ENCODE measurements at regions not wholly inside any gene's neighbourhood (a gene's known extent, or its start where the extent isn't known, plus 50 kb on each side); places are given as distances from the start of the nearest gene placed in this dataset.

DNA sequence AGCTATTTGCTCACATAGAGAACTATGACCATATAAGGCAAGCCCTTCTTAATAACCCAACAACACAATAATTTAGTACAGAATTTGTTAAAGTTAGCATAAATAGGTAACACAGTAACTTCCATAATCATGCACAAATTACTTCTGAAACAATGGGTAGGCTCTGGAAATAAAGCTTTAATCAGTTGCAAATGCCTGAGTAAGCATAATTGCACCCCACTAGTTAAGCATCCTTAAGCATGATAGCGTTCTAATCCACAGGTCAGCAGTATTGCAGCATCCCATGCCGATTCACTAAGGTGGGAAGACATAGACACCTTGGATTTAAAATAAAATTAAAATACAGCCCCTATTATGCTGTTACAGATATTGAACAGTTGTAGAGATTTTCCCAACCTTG lies 161.7 kb downstream of the DHX15 start:
- no peak overlapping the region for H3K4me3 Mint-ChIP-seq (ENCODE audit: unreplicated experiment)
- H3K4me1 Mint-ChIP-seq (ENCODE audit: unreplicated experiment), result peaks cover 28% of the 10 kb centered on the region
- DNase-seq (ENCODE audit: extremely low spot score, unreplicated experiment), result no peak
- peaks cover 4% of the 10 kb centered on the region for H3K27me3 Mint-ChIP-seq (ENCODE audit: unreplicated experiment)
- H3K36me3 Mint-ChIP-seq (ENCODE audit: unreplicated experiment), result no peaks in the 10 kb centered on the region
- H3K9me3 Mint-ChIP-seq (ENCODE audit: unreplicated experiment), result no peaks in the 10 kb centered on the region
- TF ChIP-seq, protein P1, sequence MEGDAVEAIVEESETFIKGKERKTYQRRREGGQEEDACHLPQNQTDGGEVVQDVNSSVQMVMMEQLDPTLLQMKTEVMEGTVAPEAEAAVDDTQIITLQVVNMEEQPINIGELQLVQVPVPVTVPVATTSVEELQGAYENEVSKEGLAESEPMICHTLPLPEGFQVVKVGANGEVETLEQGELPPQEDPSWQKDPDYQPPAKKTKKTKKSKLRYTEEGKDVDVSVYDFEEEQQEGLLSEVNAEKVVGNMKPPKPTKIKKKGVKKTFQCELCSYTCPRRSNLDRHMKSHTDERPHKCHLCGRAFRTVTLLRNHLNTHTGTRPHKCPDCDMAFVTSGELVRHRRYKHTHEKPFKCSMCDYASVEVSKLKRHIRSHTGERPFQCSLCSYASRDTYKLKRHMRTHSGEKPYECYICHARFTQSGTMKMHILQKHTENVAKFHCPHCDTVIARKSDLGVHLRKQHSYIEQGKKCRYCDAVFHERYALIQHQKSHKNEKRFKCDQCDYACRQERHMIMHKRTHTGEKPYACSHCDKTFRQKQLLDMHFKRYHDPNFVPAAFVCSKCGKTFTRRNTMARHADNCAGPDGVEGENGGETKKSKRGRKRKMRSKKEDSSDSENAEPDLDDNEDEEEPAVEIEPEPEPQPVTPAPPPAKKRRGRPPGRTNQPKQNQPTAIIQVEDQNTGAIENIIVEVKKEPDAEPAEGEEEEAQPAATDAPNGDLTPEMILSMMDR (IDR thresholded peaks at IDR 0.05), result no peak
- H3K27ac Mint-ChIP-seq (ENCODE audit: unreplicated experiment), result no peak overlapping the region

- DNase-seq (ENCODE audit: extremely low spot score, unreplicated experiment), result peak; percentile 90
- H3K36me3 Mint-ChIP-seq (ENCODE audit: unreplicated experiment), result no peaks in the 10 kb centered on the region
- TF ChIP-seq, protein P1 (IDR thresholded peaks at IDR 0.05), result peak; percentile 96
- peak overlapping the region; percentile 12 for H3K27ac Mint-ChIP-seq (ENCODE audit: unreplicated experiment)
- H3K9me3 Mint-ChIP-seq (ENCODE audit: unreplicated experiment), result no peaks in the 10 kb centered on the region
- H3K4me1 Mint-ChIP-seq (ENCODE audit: unreplicated experiment), result peaks cover 13% of the 10 kb centered on the region
- peaks cover 5% of the 10 kb centered on the region for H3K27me3 Mint-ChIP-seq (ENCODE audit: unreplicated experiment)
- no peak overlapping the region for H3K4me3 Mint-ChIP-seq (ENCODE audit: unreplicated experiment)
These were observed 164.9 kb downstream of the DHX15 start for GRCh38 chr4:24419181-24420034.

GRCh38 chr4:24417206-24417605 lies 167.1 kb downstream of the DHX15 start:
- no peak overlapping the region for H3K27ac Mint-ChIP-seq (ENCODE audit: unreplicated experiment)

DNA sequence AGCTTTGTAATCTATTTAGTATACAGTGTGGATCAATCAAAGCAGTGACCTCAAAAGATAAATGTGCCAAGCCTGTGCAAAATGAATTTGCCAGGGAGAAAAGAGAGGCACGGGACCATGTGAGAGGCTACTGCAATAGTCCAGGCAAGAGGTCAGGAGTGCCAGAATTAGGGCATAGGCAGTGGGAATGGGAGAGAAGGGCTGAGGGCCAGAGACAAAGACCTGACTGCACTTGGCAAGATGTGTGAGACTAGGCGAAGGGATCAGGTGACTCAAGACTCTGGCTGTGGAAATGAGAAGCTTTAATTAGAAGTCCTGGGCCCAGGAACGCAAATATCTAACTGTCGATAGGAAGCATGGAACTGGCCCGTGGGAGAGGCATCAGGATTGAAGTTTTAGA lies 168.1 kb downstream of the DHX15 start:
- TF ChIP-seq, protein P1 (IDR thresholded peaks at IDR 0.05), result no peak
- no peaks in the 10 kb centered on the region for H3K36me3 Mint-ChIP-seq (ENCODE audit: unreplicated experiment)
- no peaks in the 10 kb centered on the region for H3K9me3 Mint-ChIP-seq (ENCODE audit: unreplicated experiment)
- peaks cover 13% of the 10 kb centered on the region for H3K4me1 Mint-ChIP-seq (ENCODE audit: unreplicated experiment)
- peaks cover 20% of the 10 kb centered on the region for H3K27me3 Mint-ChIP-seq (ENCODE audit: unreplicated experiment)
- DNase-seq (ENCODE audit: extremely low spot score, unreplicated experiment), result no peak
- H3K27ac Mint-ChIP-seq (ENCODE audit: unreplicated experiment), result no peak overlapping the region
- H3K4me3 Mint-ChIP-seq (ENCODE audit: unreplicated experiment), result no peak overlapping the region

More at GRCh38 chr4:24417206-24417605, 167.1 kb downstream of the DHX15 start:
- Mint-ChIP-seq H3K9me3 (ENCODE audit: unreplicated experiment) (no peaks in the 10 kb centered on the region), H3K27me3 (ENCODE audit: unreplicated experiment) (peaks cover 16% of the 10 kb centered on the region), H3K4me3 (ENCODE audit: unreplicated experiment) (no peak overlapping the region), H3K36me3 (ENCODE audit: unreplicated experiment) (no peaks in the 10 kb centered on the region), H3K4me1 (ENCODE audit: unreplicated experiment) (peaks cover 13% of the 10 kb centered on the region)
- TF ChIP-seq, protein P1 (IDR thresholded peaks at IDR 0.05), result no peak
- no peak for DNase-seq (ENCODE audit: extremely low spot score, unreplicated experiment)

DNA sequence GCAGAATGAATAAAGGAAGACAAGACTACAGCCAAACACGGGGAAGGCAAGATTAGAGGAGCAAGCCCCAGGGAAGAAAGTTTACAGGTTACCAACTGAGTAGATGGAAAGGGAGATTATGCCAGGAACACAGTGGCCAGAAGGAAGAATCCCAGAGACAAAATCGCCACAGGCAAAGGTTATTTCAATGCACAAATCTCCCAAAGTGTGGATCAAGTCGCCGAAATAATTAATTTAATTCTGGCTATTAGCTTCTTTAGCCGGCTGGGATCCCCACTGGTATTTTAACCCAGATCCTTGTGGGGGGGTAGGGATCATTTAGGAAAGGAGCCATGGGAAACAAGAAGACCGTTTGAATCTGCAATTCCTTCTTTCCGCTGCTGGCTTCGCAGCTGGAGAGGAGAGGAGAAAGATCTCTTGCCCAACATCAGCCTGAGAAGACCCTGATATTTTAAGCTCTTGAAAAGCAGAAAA lies 171.0 kb downstream of the DHX15 start:
- no peak overlapping the region for H3K27ac Mint-ChIP-seq (ENCODE audit: unreplicated experiment)
- H3K27me3 Mint-ChIP-seq (ENCODE audit: unreplicated experiment), result peaks cover 16% of the 10 kb centered on the region
- H3K4me1 Mint-ChIP-seq (ENCODE audit: unreplicated experiment), result peaks cover 6% of the 10 kb centered on the region
- H3K4me3 Mint-ChIP-seq (ENCODE audit: unreplicated experiment), result no peak overlapping the region
- no peaks in the 10 kb centered on the region for H3K9me3 Mint-ChIP-seq (ENCODE audit: unreplicated experiment)
- DNase-seq (ENCODE audit: extremely low spot score, unreplicated experiment), result no peak
- H3K36me3 Mint-ChIP-seq (ENCODE audit: unreplicated experiment), result no peaks in the 10 kb centered on the region
- TF ChIP-seq, protein P1 (IDR thresholded peaks at IDR 0.05), result no peak

Measured in osteocyte (in vitro differentiated cells).